Transverse colon (tissue), 4 donors: ENCODE measurements at regions not wholly inside any gene's neighbourhood (a gene's known extent, or its start where the extent isn't known, plus 50 kb on each side); places are given as distances from the start of the nearest gene placed in this dataset.

ENCODE experiments used
- DNase-seq: peaks from one replicate; pipeline ENCODE4 v3.0.0-alpha.2; 2019
- H3K27ac ChIP-seq, 4 donors: fragments of 200-600 bp; sonication (generic); 2 replicates each; pipeline ENCODE4 v1.5.1; 2016 to 2018; ENCODE audit warnings: inconsistent platforms in 4 of 4
- H3K27me3 ChIP-seq: fragments of 200-600 bp; sonication (generic); 2 replicates; pipeline ENCODE4 v1.5.1; 2017; ENCODE audit warnings: inconsistent platforms
- H3K36me3 ChIP-seq, 4 donors: fragments of 200-600 bp; sonication (generic); 2 replicates each; pipeline ENCODE4 v1.5.1; 2017 to 2019; ENCODE audit warnings: inconsistent platforms in 4 of 4
- H3K4me1 ChIP-seq, 4 donors: fragments of 200-600 bp; sonication (generic); 2 replicates each; pipeline ENCODE4 v1.5.1; 2017 to 2020; ENCODE audit warnings: inconsistent platforms in 4 of 4
- H3K4me3 ChIP-seq, 4 donors: fragments of 200-600 bp; sonication (generic); 1 replicate in 1 of 4; 2 replicates in 3 of 4; pipeline versions ENCODE4 v1.5.1 to v1.6.1; 2017 to 2019; ENCODE audit warnings: inconsistent platforms in 4 of 4
- H3K9me3 ChIP-seq, 2 donors: fragments of 200-600 bp; sonication (generic); 2 replicates each; pipeline ENCODE4 v1.5.1; 2017 to 2019; ENCODE audit warnings: inconsistent platforms in 2 of 2
- CTCF ChIP-seq, 5 experiments: fragments of 200-600 bp in 3 of 5; fragments of 450-650 bp in 2 of 5; sonication (generic) in 3 of 5; IDR thresholded peaks; 1 replicate in 2 of 5; 2 replicates in 3 of 5; pipeline ENCODE4 v1.5.1; 2016 to 2017; ENCODE audit warnings: antibody characterized with exemption in 5 of 5, inconsistent platforms in 3 of 5, mild to moderate bottlenecking in 2 of 5, moderate library complexity in 1 of 5
- EP300 ChIP-seq: sonication (generic); formaldehyde crosslinking; IDR thresholded peaks from one replicate; pipeline ENCODE4 v1.6.1; 2017; ENCODE audit warnings: antibody characterized with exemption, low read depth
- POLR2A ChIP-seq: fragments of 450-650 bp; IDR thresholded peaks from one replicate; pipeline ENCODE4 v1.6.1; 2016; ENCODE audit warnings: antibody characterized with exemption, mild to moderate bottlenecking, moderate library complexity
- POLR2AphosphoS5 ChIP-seq, 3 donors: sonication (generic); formaldehyde crosslinking; IDR thresholded peaks; one replicate each; pipeline ENCODE4 v1.6.1; 2016; ENCODE audit warnings: antibody characterized with exemption in 3 of 3
- WGBS, 2 donors: methylation state at CpG; one replicate each; pipeline ENCODE4 v1.1.5; 2018; ENCODE audit warnings: low coverage in 1 of 2; 5-methylcytosine and 5-hydroxymethylcytosine counted together
- in situ Hi-C, 4 donors: fragments of 200-750 bp; cut with MboI; loops; one replicate each; pipeline versions ENCODE4 v1.15.0 to v1.15.1; 2017; ENCODE audit warnings: low sequenced_read_pairs in 3 of 4, low pct_ligation_motif_present in 1 of 4, low pct_unique_long_range_greater_than_20kb in 1 of 4
- intact Hi-C: fragments of 100-400 bp; cut with DNase I; formaldehyde crosslinking; loops from one replicate; pipeline ENCODE4 v1.15.1; 2023; ENCODE audit warnings: low total_unique reads

DNA sequence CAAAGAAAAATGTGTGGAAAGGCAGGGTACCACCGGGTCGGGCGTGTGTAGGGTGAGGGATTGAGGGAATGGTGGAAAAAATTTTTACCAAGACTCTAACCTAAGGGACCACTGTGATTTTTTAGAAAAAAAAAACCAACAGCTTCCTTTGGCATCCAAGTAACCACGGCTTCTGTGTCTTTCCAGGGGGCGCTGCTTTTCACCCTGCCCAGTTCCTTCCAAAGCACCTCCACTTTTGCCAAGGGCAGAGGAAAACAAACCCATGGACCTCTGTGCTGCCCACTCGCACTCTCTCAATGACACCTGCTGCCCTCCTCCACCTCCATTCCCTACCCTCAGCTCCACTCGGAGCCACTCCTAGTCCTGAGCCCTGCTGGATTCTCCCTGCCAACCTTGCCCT is 381.0 kb downstream of the ENC1 start:
- peaks cover 13 to 35% (median 23%) of the 10 kb centered on the region in 4 donors for H3K4me1 ChIP-seq
- intact Hi-C loops = no loop called here
- H3K27ac ChIP-seq = no peak overlapping the region
- no peak for DNase-seq
- H3K36me3 ChIP-seq = no peaks in the 10 kb centered on the region
- no peak overlapping the region for H3K4me3 ChIP-seq
- in situ Hi-C loops = no loop called here
- WGBS, 2 donors = 78% methylated on average over 7 of the region's 7 CpGs; no CpG with 5 or more reads in 1 of the 2 donors
- TF ChIP-seq POLR2AphosphoS5 (IDR thresholded peaks at IDR 0.05) = no peak
- no peak for TF ChIP-seq CTCF (IDR thresholded peaks at IDR 0.05)
- TF ChIP-seq EP300 = no peak
- TF ChIP-seq POLR2A = no peak
- H3K27me3 ChIP-seq = no peaks in the 10 kb centered on the region
- no peaks in the 10 kb centered on the region for H3K9me3 ChIP-seq

DNA sequence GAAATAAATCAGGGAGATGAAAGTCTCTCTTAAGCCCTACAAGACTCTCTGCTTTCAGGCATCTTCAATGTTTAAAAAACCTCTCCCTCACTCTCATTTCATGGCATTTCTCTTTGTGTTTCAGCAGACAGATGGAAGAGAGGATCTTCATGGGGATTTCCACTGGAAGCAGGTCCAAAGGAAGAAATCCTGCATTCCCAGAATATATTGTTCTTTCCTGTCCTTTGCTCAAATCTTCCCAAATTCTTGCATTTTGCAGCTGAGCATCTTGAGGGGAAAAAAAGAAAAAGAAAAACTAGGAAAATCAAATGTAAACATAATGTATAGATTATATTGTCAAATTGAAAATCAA is 382.2 kb downstream of the ENC1 start:
- no peak for DNase-seq
- Histone ChIP-seq H3K4me1 (peaks cover 13 to 35% (median 23%) of the 10 kb centered on the region in 4 donors), H3K36me3 (no peaks in the 10 kb centered on the region), H3K9me3 (no peaks in the 10 kb centered on the region), H3K27ac (peak overlapping the region; percentile 77 to 87 (median 81)), H3K27me3 (no peaks in the 10 kb centered on the region), H3K4me3 (no peak overlapping the region)
- intact Hi-C loops (no loop called here), in situ Hi-C loops (no loop called here)
- no peak for TF ChIP-seq CTCF (IDR thresholded peaks at IDR 0.05)
- TF ChIP-seq POLR2AphosphoS5 (IDR thresholded peaks at IDR 0.05) = no peak
- TF ChIP-seq EP300 = no peak
- no peak for TF ChIP-seq POLR2A

- H3K9me3 ChIP-seq = no peaks in the 10 kb centered on the region
- H3K36me3 ChIP-seq = no peaks in the 10 kb centered on the region
- intact Hi-C loops = no loop called here
- in situ Hi-C loops = no loop called here
- H3K4me3 ChIP-seq = no peak overlapping the region
- TF ChIP-seq EP300 (no peak), POLR2AphosphoS5 (IDR thresholded peaks at IDR 0.05) (peak; percentile 47 to 78 (median 65))
- peaks cover 13 to 35% (median 23%) of the 10 kb centered on the region in 4 donors for H3K4me1 ChIP-seq
- H3K27me3 ChIP-seq = no peaks in the 10 kb centered on the region
- DNase-seq = peak; percentile 81
- 15% methylated on average over 5 to 6 of the region's 6 CpGs for WGBS, 2 donors
- H3K27ac ChIP-seq = peak overlapping the region; percentile 77 to 87 (median 81)
Observed at GRCh38 chr5:74257645-74258313, 382.7 kb downstream of the ENC1 start.

DNA sequence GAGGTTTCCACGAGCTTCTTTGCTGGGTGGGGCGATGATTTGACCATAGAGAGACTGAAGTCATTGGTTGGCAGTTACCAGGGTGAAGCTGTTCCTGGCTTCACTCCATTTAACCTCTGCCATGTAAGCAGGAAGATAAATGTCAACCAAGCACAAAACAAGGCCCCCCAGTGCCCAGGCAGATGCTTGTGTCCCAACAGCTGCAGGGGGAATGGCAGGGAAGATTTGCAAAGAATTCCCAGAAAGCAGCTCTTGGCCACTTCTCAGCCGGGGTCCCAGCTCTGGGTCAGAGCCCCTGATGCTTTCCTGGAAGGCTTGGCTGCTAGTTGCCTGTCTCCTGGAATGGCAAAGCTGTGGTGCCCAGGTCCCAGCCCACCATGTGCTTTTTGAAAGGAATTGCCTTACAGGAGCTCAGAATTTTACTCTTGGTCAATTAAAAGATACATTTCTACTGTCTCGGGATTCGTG is 383.4 kb downstream of the ENC1 start:
- H3K9me3 ChIP-seq = no peaks in the 10 kb centered on the region
- peaks cover 13 to 35% (median 23%) of the 10 kb centered on the region in 4 donors for H3K4me1 ChIP-seq
- intact Hi-C loops = no loop called here
- H3K4me3 ChIP-seq = no peak overlapping the region
- H3K36me3 ChIP-seq = no peaks in the 10 kb centered on the region
- H3K27me3 ChIP-seq = no peaks in the 10 kb centered on the region
- in situ Hi-C loops = no loop called here
- TF ChIP-seq CTCF (IDR thresholded peaks at IDR 0.05) = no peak
- TF ChIP-seq EP300 = no peak
- no peak for TF ChIP-seq POLR2A
- DNase-seq = no peak
- H3K27ac ChIP-seq = peak overlapping the region; percentile 77 to 87 (median 81)
- 40 to 49% methylated on average over 4 to 5 of the region's 5 CpGs for WGBS, 2 donors
